H9 (cell line): ENCODE measurements at regions not wholly inside any gene's neighbourhood (a gene's known extent, or its start where the extent isn't known, plus 50 kb on each side); places are given as distances from the start of the nearest gene placed in this dataset.

Experiments used
- DNase-seq: peaks from one replicate; pipeline ENCODE4 v3.0.0-alpha.2; 2017
- H2AFZ ChIP-seq: one replicate; pipeline ENCODE4 v1.6.1; 2013; ENCODE audit warnings: mild to moderate bottlenecking, low read length, control low read depth, moderate library complexity
- H2AK5ac ChIP-seq: 2 replicates; pipeline ENCODE4 v1.6.1; 2013; ENCODE audit warnings: low read length, control low read depth, mixed read lengths; ENCODE audit not compliant: insufficient read length
- H2BK120ac ChIP-seq: one replicate; pipeline ENCODE4 v1.6.1; 2013; ENCODE audit warnings: low read depth, mild to moderate bottlenecking, low read length, control low read depth, inconsistent platforms; ENCODE audit not compliant: poor library complexity, severe bottlenecking
- H2BK12ac ChIP-seq: 2 replicates; pipeline ENCODE4 v1.6.1; 2013; ENCODE audit warnings: low read length, control low read depth, mixed read lengths, low read depth; ENCODE audit not compliant: insufficient read length
- H2BK15ac ChIP-seq: 2 replicates; pipeline ENCODE4 v1.6.1; 2013; ENCODE audit warnings: low read depth, low read length, control low read depth
- H2BK20ac ChIP-seq: one replicate; pipeline ENCODE4 v1.6.1; 2013; ENCODE audit warnings: low read depth, mild to moderate bottlenecking, low read length, control low read depth, inconsistent platforms; ENCODE audit not compliant: poor library complexity, severe bottlenecking
- H2BK5ac ChIP-seq: 2 replicates; pipeline ENCODE4 v1.6.1; 2013; ENCODE audit warnings: low read length, control low read depth, mixed read lengths; ENCODE audit not compliant: insufficient read length
- H3K14ac ChIP-seq: 2 replicates; pipeline ENCODE4 v1.6.1; 2013; ENCODE audit warnings: low read length, control low read depth; ENCODE audit not compliant: insufficient read depth
- H3K18ac ChIP-seq: 2 replicates; pipeline ENCODE4 v1.6.1; 2013; ENCODE audit warnings: low read depth, mild to moderate bottlenecking, mixed read lengths, low read length, control low read depth; ENCODE audit not compliant: insufficient read length
- H3K23ac ChIP-seq: 2 replicates; pipeline ENCODE4 v1.6.1; 2013; ENCODE audit warnings: low read length, control low read depth, mixed read lengths, low read depth; ENCODE audit not compliant: insufficient read length
- H3K23me2 ChIP-seq: 2 replicates; pipeline ENCODE4 v1.6.1; 2013; ENCODE audit warnings: low read depth, mild to moderate bottlenecking, mixed read lengths, low read length, control low read depth; ENCODE audit not compliant: insufficient read length, poor library complexity, severe bottlenecking
- H3K27ac ChIP-seq: 2 replicates; pipeline ENCODE4 v1.5.1; 2013; ENCODE audit warnings: low read length, control low read depth, mixed read lengths, low read depth; ENCODE audit not compliant: insufficient read length
- H3K27me3 ChIP-seq: 2 replicates; pipeline ENCODE4 v1.6.1; 2013; ENCODE audit warnings: low read length, control low read depth, inconsistent platforms; ENCODE audit not compliant: insufficient read depth
- H3K4ac ChIP-seq: 2 replicates; pipeline ENCODE4 v1.6.1; 2013; ENCODE audit warnings: low read depth, mild to moderate bottlenecking, control low read depth, inconsistent platforms, low read length, moderate library complexity
- H3K4me1 ChIP-seq: 2 replicates; pipeline ENCODE4 v1.6.1; 2013; ENCODE audit warnings: low read length, control low read depth, inconsistent platforms; ENCODE audit not compliant: insufficient read depth
- H3K4me2 ChIP-seq: 2 replicates; pipeline ENCODE4 v1.6.1; 2013; ENCODE audit warnings: low read length, control low read depth, mixed read lengths; ENCODE audit not compliant: insufficient read length, insufficient read depth
- H3K56ac ChIP-seq: 2 replicates; pipeline ENCODE4 v1.6.1; 2013; ENCODE audit warnings: low read depth, mild to moderate bottlenecking, mixed read lengths, low read length, control low read depth; ENCODE audit not compliant: insufficient read length
- H3K79me1 ChIP-seq: 2 replicates; pipeline ENCODE4 v1.6.1; 2013; ENCODE audit warnings: low read depth, mild to moderate bottlenecking, moderate library complexity, low read length, control low read depth, inconsistent platforms; ENCODE audit not compliant: insufficient read depth, poor library complexity, severe bottlenecking
- H3K79me2 ChIP-seq: 2 replicates; pipeline ENCODE4 v1.6.1; 2013; ENCODE audit warnings: low read length, control low read depth, inconsistent platforms; ENCODE audit not compliant: insufficient read depth
- H3K9ac ChIP-seq: 2 replicates; pipeline ENCODE4 v1.6.1; 2013; ENCODE audit warnings: low read length, control low read depth, mixed read lengths; ENCODE audit not compliant: insufficient read length; ENCODE audit errors: extremely low read depth
- H3K9me3 ChIP-seq: one replicate; pipeline ENCODE4 v1.6.1; 2013; ENCODE audit warnings: low read depth, low read length, inconsistent platforms; ENCODE audit not compliant: control insufficient read depth
- H3T11ph ChIP-seq: one replicate; pipeline ENCODE4 v1.6.1; 2013; ENCODE audit warnings: mild to moderate bottlenecking, low read length, control low read depth, inconsistent platforms
- H4K20me1 ChIP-seq: one replicate; pipeline ENCODE4 v1.6.1; 2013; ENCODE audit not compliant: control insufficient read depth, insufficient read length, insufficient read depth
- H4K5ac ChIP-seq: 2 replicates; pipeline ENCODE4 v1.6.1; 2013; ENCODE audit warnings: low read depth, mild to moderate bottlenecking, mixed read lengths, low read length, control low read depth; ENCODE audit not compliant: insufficient read length
- H4K8ac ChIP-seq: replicated peaks from 2 replicates; pipeline ENCODE4 v1.6.1; 2013; ENCODE audit warnings: low read length, control low read depth, mixed read lengths, low read depth; ENCODE audit not compliant: insufficient read length
- H4K91ac ChIP-seq: 2 replicates; pipeline ENCODE4 v1.6.1; 2013; ENCODE audit warnings: low read depth, mild to moderate bottlenecking, moderate library complexity, mixed read lengths, low read length, control low read depth; ENCODE audit not compliant: insufficient read length
- H3K27ac Mint-ChIP-seq, 3 experiments: 2 replicates in 2 of 3; 3 replicates in 1 of 3; pipeline ENCODE4 v1.8.0; 2020 to 2021; ENCODE audit warnings: mixed read lengths in 3 of 3, mild to moderate bottlenecking in 1 of 3, moderate library complexity in 1 of 3
- H3K27me3 Mint-ChIP-seq: 2 replicates; pipeline ENCODE4 v1.8.0; 2021; ENCODE audit warnings: low read depth, mild to moderate bottlenecking, moderate library complexity, mixed read lengths
- H3K36me3 Mint-ChIP-seq, 3 experiments: 2 replicates in 2 of 3; 3 replicates in 1 of 3; pipeline ENCODE4 v1.8.0; 2020 to 2021; ENCODE audit warnings: low read depth in 3 of 3, mixed read lengths in 3 of 3; ENCODE audit not compliant: insufficient read depth in 1 of 3
- H3K4me1 Mint-ChIP-seq, 2 experiments: 2 replicates each; pipeline ENCODE4 v1.8.0; 2020; ENCODE audit warnings: mixed read lengths in 2 of 2
- H3K4me3 Mint-ChIP-seq, 2 experiments: 2 replicates in 1 of 2; 3 replicates in 1 of 2; pipeline ENCODE4 v1.8.0; 2020 to 2021; ENCODE audit warnings: mild to moderate bottlenecking in 2 of 2, mixed read lengths in 2 of 2, moderate library complexity in 1 of 2
- H3K9me3 Mint-ChIP-seq, 2 experiments: 2 replicates in 1 of 2; 3 replicates in 1 of 2; pipeline ENCODE4 v1.8.0; 2020; ENCODE audit warnings: mild to moderate bottlenecking in 2 of 2, mixed read lengths in 2 of 2, moderate library complexity in 1 of 2
- CTCF ChIP-seq: fragments of 200-600 bp; sonication (generic); conservative IDR thresholded peaks from 3 replicates; pipeline ENCODE4 v1.8.0; 2021; ENCODE audit warnings: antibody characterized with exemption, mild to moderate bottlenecking
- WGBS: extraction: QIAGEN DNeasy Blood & Tissue Kit; methylation state at CpG from one replicate; pipeline ENCODE4 v1.1.7; 2013; ENCODE audit warnings: missing lambda C conversion rate, low lambda C conversion rate, mixed read lengths; ENCODE audit not compliant: insufficient read length; ENCODE audit errors: extremely low coverage; 5-methylcytosine and 5-hydroxymethylcytosine counted together

- no peaks in the 10 kb centered on the region for H3K4me1 ChIP-seq
Measured at GRCh38 chr13:82693607-82694006, 1188.7 kb downstream of the SLITRK1 start.

More at GRCh38 chr13:82693607-82694006, 1188.7 kb downstream of the SLITRK1 start:
- H3K4me1 Mint-ChIP-seq = no peaks in the 10 kb centered on the region
- no peak overlapping the region for H3K4ac ChIP-seq
- no peaks in the 10 kb centered on the region for H3K79me1 ChIP-seq
- H3K9me3 ChIP-seq = no peaks in the 10 kb centered on the region
- H3K18ac ChIP-seq = no peak overlapping the region
- no peak overlapping the region for H2BK5ac ChIP-seq
- H3K9me3 Mint-ChIP-seq = no peaks in the 10 kb centered on the region
- no peak overlapping the region for H3K9ac ChIP-seq
- no peaks in the 10 kb centered on the region for H3K23me2 ChIP-seq
- H3K27ac Mint-ChIP-seq = no peak overlapping the region
- H3T11ph ChIP-seq = no peak overlapping the region
- H2BK20ac ChIP-seq = no peak overlapping the region
- no peak overlapping the region for H4K8ac ChIP-seq
- no peak overlapping the region for H3K56ac ChIP-seq
- H2BK120ac ChIP-seq = no peak overlapping the region
- WGBS = no CpG with 5 or more reads among the region's 1 CpG
- H3K79me2 ChIP-seq = no peaks in the 10 kb centered on the region
- H4K5ac ChIP-seq = no peak overlapping the region
- H3K23ac ChIP-seq = no peak overlapping the region
- H3K36me3 Mint-ChIP-seq = no peaks in the 10 kb centered on the region
- no peak overlapping the region for H2AK5ac ChIP-seq
- no peak overlapping the region for H2BK12ac ChIP-seq
- no peak overlapping the region for H3K4me3 Mint-ChIP-seq
- no peaks in the 10 kb centered on the region for H4K20me1 ChIP-seq
- H3K27me3 Mint-ChIP-seq = no peaks in the 10 kb centered on the region
- H3K4me2 ChIP-seq = no peak overlapping the region
- H3K27me3 ChIP-seq = no peaks in the 10 kb centered on the region
- H4K91ac ChIP-seq = no peak overlapping the region
- no peak for TF ChIP-seq CTCF
- H2BK15ac ChIP-seq = no peak overlapping the region
- DNase-seq = no peak
- no peak overlapping the region for H3K14ac ChIP-seq
- no peak overlapping the region for H3K27ac ChIP-seq
- no peak overlapping the region for H2AFZ ChIP-seq
